Chondrocyte (in vitro differentiated cells): ENCODE measurements at regions not wholly inside any gene's neighbourhood (a gene's known extent, or its start where the extent isn't known, plus 50 kb on each side); places are given as distances from the start of the nearest gene placed in this dataset. TPM values are rescaled to one million over a fixed set of nuclear protein-coding genes. Genes with fewer than 3 reads are reported as not detected.

Experiments
- DNase-seq: peaks from one replicate; pipeline ENCODE4 v3.0.0; 2021; ENCODE audit warnings: mixed read lengths, low spot score
- H3K27ac Mint-ChIP-seq: one replicate; pipeline ENCODE4 v1.8.0; 2021; ENCODE audit warnings: mild to moderate bottlenecking, moderate library complexity, mixed read lengths; ENCODE audit not compliant: unreplicated experiment
- H3K27me3 Mint-ChIP-seq: 2 replicates; pipeline ENCODE4 v1.8.0; 2021; ENCODE audit warnings: low read depth, mixed read lengths
- H3K36me3 Mint-ChIP-seq: 2 replicates; pipeline ENCODE4 v1.8.0; 2021; ENCODE audit warnings: low read depth, mixed read lengths
- H3K4me1 Mint-ChIP-seq: 2 replicates; pipeline ENCODE4 v1.8.0; 2021; ENCODE audit warnings: low read depth, mild to moderate bottlenecking, mixed read lengths
- H3K4me3 Mint-ChIP-seq: one replicate; pipeline ENCODE4 v1.8.0; 2021; ENCODE audit warnings: mild to moderate bottlenecking, moderate library complexity, mixed read lengths; ENCODE audit not compliant: unreplicated experiment
- H3K9me3 Mint-ChIP-seq: 2 replicates; pipeline ENCODE4 v1.8.0; 2021; ENCODE audit warnings: low read depth, mixed read lengths
- microRNA-seq: library from miRNA; unstranded; fragments of <30 nt; microRNA quantifications from one replicate; pipeline ENCODE4 v1.2.0, GENCODE V29; 2020; ENCODE audit warnings: borderline number of aligned reads
- TF ChIP-seq, protein P1 (sequence below): fragments of 200-600 bp; sonication (generic); IDR thresholded peaks from 2 replicates; pipeline ENCODE4 v1.5.0; 2021; ENCODE audit warnings: antibody characterized with exemption, mild to moderate bottlenecking, moderate library complexity

DNA sequence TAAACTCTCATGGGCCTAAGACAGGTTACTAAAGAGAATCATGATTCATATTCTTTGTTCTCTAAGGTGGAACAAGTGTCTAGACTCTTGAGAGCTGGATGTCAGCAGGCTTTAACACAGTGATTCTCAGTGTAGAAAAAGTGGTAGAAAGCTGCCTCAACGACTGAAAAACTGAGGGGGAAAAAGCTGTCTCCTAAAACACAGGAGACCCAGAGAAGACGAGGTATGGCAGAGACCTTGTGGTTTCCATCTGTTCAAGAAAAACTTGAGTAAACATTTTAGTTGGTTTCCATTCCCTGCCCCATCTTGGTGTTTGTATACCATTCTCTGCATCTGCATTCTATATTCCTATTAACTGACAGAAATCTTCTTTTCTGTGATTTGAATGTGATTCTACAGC is 57.6 kb upstream of the MAP3K7 start:
- Mint-ChIP-seq H3K27ac (no peak overlapping the region), H3K9me3 (no peaks in the 10 kb centered on the region), H3K27me3 (peaks cover 2% of the 10 kb centered on the region), H3K4me1 (peaks cover 7% of the 10 kb centered on the region), H3K4me3 (no peak overlapping the region), H3K36me3 (peaks cover under 1% of the 10 kb centered on the region)
- no peak for DNase-seq
- TF ChIP-seq, protein P1, sequence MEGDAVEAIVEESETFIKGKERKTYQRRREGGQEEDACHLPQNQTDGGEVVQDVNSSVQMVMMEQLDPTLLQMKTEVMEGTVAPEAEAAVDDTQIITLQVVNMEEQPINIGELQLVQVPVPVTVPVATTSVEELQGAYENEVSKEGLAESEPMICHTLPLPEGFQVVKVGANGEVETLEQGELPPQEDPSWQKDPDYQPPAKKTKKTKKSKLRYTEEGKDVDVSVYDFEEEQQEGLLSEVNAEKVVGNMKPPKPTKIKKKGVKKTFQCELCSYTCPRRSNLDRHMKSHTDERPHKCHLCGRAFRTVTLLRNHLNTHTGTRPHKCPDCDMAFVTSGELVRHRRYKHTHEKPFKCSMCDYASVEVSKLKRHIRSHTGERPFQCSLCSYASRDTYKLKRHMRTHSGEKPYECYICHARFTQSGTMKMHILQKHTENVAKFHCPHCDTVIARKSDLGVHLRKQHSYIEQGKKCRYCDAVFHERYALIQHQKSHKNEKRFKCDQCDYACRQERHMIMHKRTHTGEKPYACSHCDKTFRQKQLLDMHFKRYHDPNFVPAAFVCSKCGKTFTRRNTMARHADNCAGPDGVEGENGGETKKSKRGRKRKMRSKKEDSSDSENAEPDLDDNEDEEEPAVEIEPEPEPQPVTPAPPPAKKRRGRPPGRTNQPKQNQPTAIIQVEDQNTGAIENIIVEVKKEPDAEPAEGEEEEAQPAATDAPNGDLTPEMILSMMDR = no peak

DNA sequence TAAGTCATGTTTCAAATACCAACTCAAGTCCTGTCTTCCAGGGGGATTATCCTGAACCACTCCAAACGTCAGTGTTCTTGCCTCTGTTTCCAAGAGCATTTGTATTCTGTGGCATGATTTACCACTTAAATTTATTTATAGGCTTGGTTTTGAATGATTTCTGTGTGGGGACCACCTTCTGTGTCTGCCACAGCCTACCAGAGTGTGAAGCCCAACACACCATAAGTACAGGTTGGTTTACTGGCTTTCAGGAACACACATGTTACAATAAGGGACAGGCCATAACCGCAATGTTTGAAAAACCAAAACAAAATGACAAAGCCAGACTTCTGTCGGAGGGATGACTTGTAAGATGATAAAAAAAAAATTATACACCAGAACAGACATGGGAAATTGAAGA is 56.5 kb upstream of the MAP3K7 start:
- Mint-ChIP-seq H3K27ac (no peak overlapping the region), H3K27me3 (no peaks in the 10 kb centered on the region)

DNA sequence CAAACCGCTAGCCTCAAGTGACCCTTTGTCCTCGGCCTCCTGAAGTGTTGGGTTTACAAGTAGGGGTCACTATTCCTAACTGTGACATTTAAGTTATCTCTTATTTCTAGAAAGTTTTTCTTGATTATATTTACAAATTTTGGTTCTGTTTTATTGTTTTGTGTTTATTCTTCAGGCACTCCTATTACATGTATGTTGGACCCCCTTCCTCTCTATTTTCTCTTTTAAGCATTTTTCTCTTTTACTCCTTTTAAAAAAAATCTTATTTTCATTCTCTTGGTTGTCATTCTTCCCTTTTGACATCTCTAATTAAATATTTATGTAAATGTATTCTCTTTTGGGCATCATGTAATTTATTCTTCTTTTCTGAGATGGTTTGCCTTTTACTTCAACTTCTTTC is 50.4 kb upstream of the MAP3K7 start:
- DNase-seq = no peak
- H3K9me3 Mint-ChIP-seq = peaks cover 20% of the 10 kb centered on the region
- H3K27me3 Mint-ChIP-seq = peaks cover 1% of the 10 kb centered on the region
- H3K27ac Mint-ChIP-seq = no peak overlapping the region
- no peaks in the 10 kb centered on the region for H3K4me1 Mint-ChIP-seq
- no peak overlapping the region for H3K4me3 Mint-ChIP-seq
- TF ChIP-seq, protein P1 = no peak
- peaks cover 7% of the 10 kb centered on the region for H3K36me3 Mint-ChIP-seq

More for the DNA sequence above, 56.5 kb upstream of the MAP3K7 start:
- Mint-ChIP-seq H3K36me3 (peaks cover 2% of the 10 kb centered on the region), H3K4me3 (no peak overlapping the region), H3K9me3 (peaks cover 6% of the 10 kb centered on the region), H3K4me1 (peaks cover 7% of the 10 kb centered on the region)
- no peak for DNase-seq
- TF ChIP-seq, protein P1 = no peak

Small RNAs in the stretch of these regions (microRNA-seq; reads per million reads assigned to microRNA genes)
- not detected for gene MIR4643
